CD4-positive, alpha-beta T cell treated with Interferon alpha-2 for 1 hour (primary cell): ENCODE measurements at regions not wholly inside any gene's neighbourhood (a gene's known extent, or its start where the extent isn't known, plus 50 kb on each side); places are given as distances from the start of the nearest gene placed in this dataset.

ENCODE experiments used
- DNase-seq, 2 donors: peaks; one replicate each; pipeline ENCODE4 v3.0.0-alpha.2; 2020 to 2022

DNA sequence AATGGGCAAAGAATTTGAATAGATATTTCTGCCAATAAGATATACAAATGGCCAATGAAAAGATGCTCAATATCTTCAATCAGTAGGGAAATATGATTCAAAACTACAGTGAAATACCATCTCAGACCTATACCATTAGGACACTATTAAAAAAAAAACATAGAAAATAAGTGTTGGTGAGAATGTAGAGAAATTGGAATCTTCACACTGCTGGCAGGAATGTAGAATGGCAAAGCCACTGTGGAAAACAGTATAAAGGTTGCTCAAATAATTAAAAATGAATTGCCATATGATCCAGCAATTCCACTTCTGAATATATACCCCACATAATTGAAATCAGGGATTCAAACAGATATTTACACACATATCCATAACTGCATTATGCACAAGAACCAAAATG is 88.1 kb upstream of the STARD13 start:
- DNase-seq = no peak

DNA sequence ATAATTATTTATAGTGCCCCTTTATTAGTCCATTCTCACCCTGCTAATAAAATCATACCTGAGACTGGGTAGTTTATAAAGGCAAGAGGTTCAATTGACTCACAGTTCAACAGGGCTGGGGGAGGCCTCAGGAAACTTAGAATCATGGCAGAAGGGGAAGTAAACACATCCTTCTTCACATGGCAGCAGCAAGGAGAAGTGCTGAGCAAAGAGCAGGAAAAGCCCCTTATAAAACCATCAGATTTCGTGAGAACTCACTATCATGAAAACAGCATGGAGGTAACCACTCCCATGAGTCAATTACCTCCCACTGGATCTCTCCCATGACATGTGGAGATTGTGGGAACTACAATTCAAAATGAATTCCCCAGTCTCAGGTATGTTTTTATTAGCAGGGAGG is 89.9 kb upstream of the STARD13 start:
- no peak for DNase-seq

- no peak for DNase-seq
Measured at GRCh38 chr13:33376212-33376611, 90.7 kb upstream of the STARD13 start.

GRCh38 chr13:33377411-33377810 is 91.9 kb upstream of the STARD13 start:
- DNase-seq = no peak

DNA sequence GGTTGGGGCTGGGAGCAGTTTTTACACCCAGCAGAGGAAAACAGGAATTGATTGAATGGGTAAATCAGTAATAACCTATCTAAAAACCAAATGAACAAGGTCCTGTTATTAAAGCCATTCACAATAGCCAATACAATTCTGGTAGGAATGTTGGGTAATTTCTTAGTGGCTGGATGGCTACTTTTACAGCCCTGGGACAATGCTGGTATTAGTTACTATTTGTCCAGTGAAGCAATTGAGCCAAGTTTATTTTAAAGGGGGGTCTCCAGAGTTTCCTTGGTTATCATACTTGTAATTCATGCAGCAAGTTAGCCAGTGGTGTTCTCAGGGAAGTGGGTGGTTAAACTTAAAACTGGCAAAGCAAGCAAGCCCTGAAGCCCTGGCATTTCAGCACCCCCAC is 92.3 kb upstream of the STARD13 start:
- DNase-seq = no peak

GRCh38 chr13:33379608-33380007 is 94.1 kb upstream of the STARD13 start:
- no peak for DNase-seq

DNA sequence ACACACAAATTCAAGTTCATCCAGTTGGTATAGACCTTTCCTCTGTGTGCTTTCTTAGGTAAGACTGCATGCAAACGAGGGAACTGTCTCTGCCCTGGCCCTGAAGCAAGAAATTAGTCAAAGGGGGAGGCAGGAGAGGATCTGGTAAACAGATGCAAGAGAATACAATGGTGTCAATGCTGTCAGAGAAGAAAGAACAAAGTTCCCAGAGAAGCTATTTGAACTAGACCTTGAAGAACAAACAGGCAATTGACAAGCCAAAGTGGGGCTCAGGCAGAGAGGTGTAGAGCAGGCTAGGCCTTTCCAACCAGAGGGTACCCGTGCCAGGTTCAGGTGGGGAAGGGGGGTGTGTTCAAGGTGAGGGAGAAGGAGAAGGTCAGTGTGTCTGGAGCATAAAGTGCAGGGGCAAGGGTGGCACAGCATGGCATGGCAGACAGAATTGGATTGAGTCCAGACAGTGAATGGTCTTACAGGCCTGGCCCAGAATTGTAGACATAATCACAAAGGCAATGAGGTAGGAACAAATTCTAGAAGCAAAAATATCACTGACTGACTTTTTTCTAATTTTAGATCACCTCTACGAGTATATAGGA is 95.0 kb upstream of the STARD13 start:
- DNase-seq = no peak

- no peak for DNase-seq
Measured at GRCh38 chr13:33381180-33381579, 95.6 kb upstream of the STARD13 start.

GRCh38 chr13:33381906-33382305 is 96.4 kb upstream of the STARD13 start:
- no peak for DNase-seq

DNA sequence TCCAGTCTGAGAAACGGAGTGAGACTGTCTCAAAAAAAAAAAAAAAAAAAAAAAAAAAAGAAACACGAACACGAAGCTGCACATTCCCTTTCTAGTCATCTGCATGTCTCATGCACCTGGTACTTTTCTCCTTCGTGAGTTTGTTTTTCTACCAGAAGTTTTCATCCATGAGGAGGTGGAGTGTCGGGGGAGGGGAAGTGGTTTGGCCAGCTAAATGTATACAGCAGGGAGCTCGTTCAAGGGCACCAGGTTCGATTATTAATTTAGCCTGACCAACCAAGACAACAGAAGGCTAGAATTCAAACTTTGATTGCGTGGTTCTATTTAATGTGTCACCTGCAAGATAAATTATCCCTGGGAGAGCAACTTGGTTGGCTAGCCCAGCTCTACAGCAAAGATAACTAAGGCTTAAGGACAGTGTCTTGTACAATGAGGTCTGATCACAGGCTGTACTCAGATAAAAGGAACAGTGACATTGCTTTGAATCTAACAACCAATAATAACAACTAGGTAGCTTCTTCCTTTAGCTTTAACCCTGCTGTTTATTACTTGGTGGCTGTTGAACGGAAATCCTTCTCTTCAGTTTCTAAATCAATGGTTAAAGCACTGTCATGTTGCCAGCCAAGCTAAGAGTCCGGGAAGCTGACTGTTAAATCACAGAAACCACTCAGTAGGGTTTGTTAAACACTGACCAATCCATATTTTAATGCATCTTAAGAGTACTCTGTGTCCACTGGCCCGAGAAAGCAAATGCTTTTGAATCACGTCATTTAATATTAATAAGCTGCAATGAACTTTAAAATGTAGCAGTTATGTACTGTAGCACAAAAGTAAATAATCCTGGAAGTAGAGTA is 98.4 kb upstream of the STARD13 start:
- DNase-seq = no peak

DNA sequence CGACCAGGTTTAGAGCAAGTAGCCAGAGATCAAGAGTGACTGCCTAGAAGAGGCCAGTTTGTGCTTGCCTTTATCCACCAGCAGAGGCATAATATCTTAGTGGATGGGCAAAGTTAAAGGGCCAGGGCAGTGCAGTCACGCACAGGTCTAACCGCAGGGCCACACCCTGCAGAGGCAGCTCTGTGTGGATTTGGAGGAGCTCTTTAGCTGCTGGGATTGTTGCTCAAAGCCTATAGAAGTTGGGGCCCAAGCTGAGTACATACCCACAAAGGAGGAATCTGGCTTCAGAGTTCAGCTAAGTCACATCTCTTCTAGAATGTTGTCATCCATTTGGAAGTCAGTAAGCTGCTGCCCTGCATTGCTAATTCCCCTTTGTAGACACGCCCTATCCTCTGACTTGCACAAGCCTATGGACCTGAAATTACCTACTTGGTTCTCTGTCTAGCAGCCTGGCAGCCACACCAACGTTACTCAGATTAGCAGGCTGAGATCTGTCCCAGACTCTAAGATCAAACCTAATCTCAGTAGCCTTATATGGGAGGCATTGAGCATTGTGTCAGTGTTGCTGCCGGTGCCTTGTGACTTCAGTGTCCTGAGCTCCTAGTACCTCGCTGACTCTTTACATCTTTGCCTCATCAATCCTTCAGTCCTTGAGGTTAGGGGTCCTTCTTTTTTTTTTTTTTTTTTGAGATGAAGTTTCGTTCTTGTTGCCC is 102.9 kb upstream of the STARD13 start:
- DNase-seq = no peak

- DNase-seq = no peak
Measured at GRCh38 chr13:33392794-33393405, 107.3 kb upstream of the STARD13 start.

DNA sequence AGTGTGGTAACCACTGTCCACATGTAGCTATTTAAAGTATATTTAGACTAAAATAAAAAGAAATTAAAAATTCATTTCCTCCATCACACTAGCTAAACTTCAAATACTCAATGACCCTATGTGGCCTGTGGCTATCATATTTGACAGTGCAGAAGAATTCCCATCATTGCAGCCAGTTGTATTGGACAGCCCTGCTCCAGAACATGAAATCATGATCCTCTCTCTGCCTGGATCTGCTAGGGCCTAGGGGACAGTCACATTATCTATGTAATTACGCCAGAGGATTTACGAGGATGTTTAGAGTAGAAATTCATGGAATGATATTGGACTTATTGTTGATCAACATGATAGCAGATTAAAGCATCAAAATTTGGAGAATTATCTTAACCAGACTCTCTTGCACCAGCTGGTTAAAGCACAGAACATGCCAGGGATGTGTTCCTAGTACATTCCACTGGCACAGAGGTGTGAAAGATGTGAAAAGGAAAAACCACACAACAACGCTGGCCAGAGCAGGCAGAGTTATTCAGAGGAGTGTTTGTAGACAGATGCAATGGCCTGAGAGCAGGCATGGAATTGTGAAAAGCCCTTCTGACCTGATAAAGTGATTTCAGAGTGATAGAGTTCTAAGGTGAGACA is 108.9 kb upstream of the STARD13 start:
- DNase-seq = no peak

GRCh38 chr13:33401238-33401637 is 115.7 kb upstream of the STARD13 start:
- no peak for DNase-seq

DNA sequence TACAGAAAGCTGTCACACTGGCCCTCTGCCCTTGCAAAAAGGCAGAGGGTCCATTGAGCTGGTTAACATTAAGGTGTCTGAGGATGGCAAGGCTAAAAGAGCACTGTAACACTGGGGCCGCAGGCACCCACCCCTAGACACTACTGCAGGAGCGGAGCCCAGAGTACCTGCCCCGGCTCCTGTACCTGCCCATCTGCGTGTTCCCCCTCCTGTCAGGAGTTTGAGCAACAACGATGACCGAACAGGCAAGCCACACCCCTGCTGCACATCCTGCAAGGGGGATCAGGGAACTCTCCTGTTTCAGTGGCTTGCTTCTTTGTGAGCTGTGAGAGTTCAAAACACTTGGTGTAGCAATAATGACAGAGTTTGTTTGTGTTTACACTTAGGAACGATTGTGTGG is 117.4 kb upstream of the STARD13 start:
- no peak for DNase-seq

DNA sequence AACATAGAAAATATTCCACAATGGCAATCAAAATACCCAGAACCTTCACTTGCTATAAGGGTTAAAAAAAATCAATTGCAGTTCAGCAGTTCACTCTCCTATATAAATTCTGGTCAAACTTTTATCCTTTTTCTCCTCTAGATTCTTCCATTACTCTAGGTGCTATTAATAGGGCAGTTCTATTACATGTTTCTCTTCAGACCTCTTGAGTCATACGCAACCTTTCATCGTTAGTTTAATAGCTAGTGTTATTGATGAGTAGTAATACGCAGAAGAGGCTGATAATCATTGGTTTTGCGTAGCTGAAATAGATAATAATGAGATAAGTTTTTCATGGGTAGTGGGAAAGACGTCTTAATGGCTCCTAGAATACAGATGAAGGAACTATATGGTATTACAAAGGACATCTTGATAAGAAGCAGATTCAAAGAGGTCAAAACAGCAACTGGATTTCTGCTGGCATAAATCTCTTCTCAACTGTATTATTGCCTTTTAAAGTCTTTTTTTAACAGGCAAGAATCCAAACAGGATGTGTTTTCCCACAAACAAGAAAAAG is 118.3 kb upstream of the STARD13 start:
- DNase-seq = no peak

DNA sequence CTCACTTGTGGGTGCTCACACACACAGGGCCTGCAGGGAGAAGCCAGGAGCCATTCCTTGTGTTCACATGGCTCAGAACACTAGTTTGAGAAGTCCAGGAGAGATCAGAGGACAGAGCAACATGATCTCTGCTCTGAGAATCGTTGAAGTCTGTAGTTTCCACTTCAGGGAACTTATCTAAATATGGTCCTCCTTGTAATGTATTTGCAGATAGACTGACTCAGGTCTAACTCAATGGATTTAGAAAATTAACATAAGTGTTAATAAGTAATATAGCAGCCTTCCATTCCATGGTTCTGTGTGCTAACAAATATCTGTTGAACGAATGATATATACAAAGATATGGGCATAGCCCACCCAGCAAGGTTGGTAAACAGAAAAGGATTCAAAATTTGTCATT is 119.8 kb upstream of the STARD13 start:
- DNase-seq = no peak

- no peak for DNase-seq
Measured at GRCh38 chr13:33409673-33410510, 124.3 kb upstream of the STARD13 start.

DNA sequence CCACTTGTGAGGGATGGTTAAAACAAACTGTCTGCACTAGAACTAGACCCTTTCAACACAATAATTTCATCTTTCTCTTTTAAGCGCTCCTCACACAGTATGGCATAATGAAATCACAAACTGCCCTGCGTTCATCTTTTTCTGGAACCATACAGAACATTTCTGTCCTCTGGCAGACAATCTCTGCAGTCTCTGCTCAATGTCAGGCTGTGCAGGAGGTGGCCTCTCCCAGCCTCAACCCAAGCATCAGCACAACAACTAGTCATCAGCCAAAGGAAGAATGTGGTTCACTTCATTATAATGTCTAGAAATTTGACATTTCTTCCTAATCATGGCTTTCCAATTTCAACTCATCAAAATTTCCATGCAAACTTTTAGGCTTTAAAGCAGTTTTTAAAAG is 125.1 kb upstream of the STARD13 start:
- no peak for DNase-seq

- DNase-seq = no peak
Measured at GRCh38 chr13:33411312-33411711, 125.8 kb upstream of the STARD13 start.

GRCh38 chr13:33415822-33416221 is 130.3 kb upstream of the STARD13 start:
- no peak for DNase-seq
